NOMO-1 treated with dmso at 0.1 percent for 144 hours (cell line): ENCODE measurements at regions not wholly inside any gene's neighbourhood (a gene's known extent, or its start where the extent isn't known, plus 50 kb on each side); places are given as distances from the start of the nearest gene placed in this dataset.

Experiments
- DNase-seq: peaks from one replicate; lab custom pipeline; 2025; ENCODE audit not compliant: unreplicated experiment; lab: John Stamatoyannopoulos, UW

GRCh38 chr13:110826861-110827672 lies 87.8 kb downstream of the ANKRD10 start:
- peak; percentile 6 for DNase-seq
